ENCODE measurements at regions not wholly inside any gene's neighbourhood (a gene's known extent, or its start where the extent isn't known, plus 50 kb on each side); places are given as distances from the start of the nearest gene placed in this dataset.

- TF ChIP-seq CTCF (conservative IDR thresholded peaks at IDR 0.05; ENCODE audit: low read depth, low read length) = no peak
- DNase-seq (ENCODE audit: low read depth) = no peak
- H3K4me3 ChIP-seq (ENCODE audit: low read length) = no peak overlapping the region
Measured at GRCh38 chr21:31553461-31553860, 106.0 kb upstream of the SOD1 start.

- no peak overlapping the region for H3K4me3 ChIP-seq (ENCODE audit: low read length)
- TF ChIP-seq CTCF (conservative IDR thresholded peaks at IDR 0.05; ENCODE audit: low read depth, low read length) = no peak
- no peak for DNase-seq (ENCODE audit: low read depth)
Measured at GRCh38 chr21:31552826-31553225, 106.7 kb upstream of the SOD1 start.

GRCh38 chr21:31550070-31550469 is 109.4 kb upstream of the SOD1 start:
- no peak overlapping the region for H3K4me3 ChIP-seq (ENCODE audit: low read length)
- no peak for DNase-seq (ENCODE audit: low read depth)
- no peak for TF ChIP-seq CTCF (conservative IDR thresholded peaks at IDR 0.05; ENCODE audit: low read depth, low read length)

- TF ChIP-seq CTCF (conservative IDR thresholded peaks at IDR 0.05; ENCODE audit: low read depth, low read length) = no peak
- no peak for DNase-seq (ENCODE audit: low read depth)
- H3K4me3 ChIP-seq (ENCODE audit: low read length) = no peak overlapping the region
Measured at GRCh38 chr21:31548688-31549087, 110.8 kb upstream of the SOD1 start.

GRCh38 chr21:31546443-31547170 is 112.9 kb upstream of the SOD1 start:
- H3K4me3 ChIP-seq (ENCODE audit: low read length) = no peak overlapping the region
- DNase-seq (ENCODE audit: low read depth) = no peak
- no peak for TF ChIP-seq CTCF (conservative IDR thresholded peaks at IDR 0.05; ENCODE audit: low read depth, low read length)

DNA sequence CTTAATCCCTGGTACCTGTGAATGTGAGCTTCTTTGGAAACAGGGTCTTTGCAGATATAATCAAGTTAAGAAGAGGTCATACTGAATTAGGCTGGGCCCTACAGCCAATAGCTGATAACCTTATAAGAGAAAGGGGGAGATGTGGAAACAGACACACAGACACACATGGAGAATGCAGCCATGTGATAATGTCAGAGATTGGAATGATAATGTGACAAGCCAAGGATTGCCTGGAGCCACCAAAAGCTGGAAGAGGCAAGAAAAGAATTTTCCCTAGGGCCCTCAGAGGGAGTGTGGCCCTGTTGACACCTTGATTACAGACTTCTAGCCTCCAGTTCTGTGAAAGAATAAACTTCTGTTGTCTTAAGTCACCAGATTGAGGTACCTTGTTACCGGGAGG is 114.5 kb upstream of the SOD1 start:
- H3K4me3 ChIP-seq (ENCODE audit: low read length) = no peak overlapping the region
- no peak for TF ChIP-seq CTCF (conservative IDR thresholded peaks at IDR 0.05; ENCODE audit: low read depth, low read length)
- no peak for DNase-seq (ENCODE audit: low read depth)

DNA sequence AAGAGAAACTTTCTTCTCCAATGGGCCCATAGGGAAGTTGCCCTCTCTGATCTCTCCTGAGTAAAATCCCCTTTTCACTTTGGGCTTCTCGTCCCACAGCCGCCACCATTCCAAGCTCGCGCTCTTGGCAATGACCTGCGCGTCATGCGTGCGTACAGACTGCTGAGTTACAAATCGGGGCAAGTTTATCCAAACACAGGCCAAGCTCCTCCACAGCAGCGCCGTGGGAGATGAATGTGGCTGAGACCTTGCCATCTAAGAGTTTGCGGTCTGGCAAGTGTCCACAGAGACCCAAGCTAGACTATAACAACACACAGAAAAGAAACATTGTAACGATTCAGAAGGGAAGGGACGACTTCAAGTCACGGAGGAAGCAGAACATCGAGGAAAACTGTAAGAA is 116.3 kb upstream of the SOD1 start:
- DNase-seq (ENCODE audit: low read depth) = no peak
- TF ChIP-seq CTCF (conservative IDR thresholded peaks at IDR 0.05; ENCODE audit: low read depth, low read length) = no peak
- H3K4me3 ChIP-seq (ENCODE audit: low read length) = no peak overlapping the region

Measured in retinal pigment epithelial cell (primary cell).